Parathyroid adenoma (tissue), 2 donors: ENCODE measurements at regions not wholly inside any gene's neighbourhood (a gene's known extent, or its start where the extent isn't known, plus 50 kb on each side); places are given as distances from the start of the nearest gene placed in this dataset.

Experiments
- H2AFZ ChIP-seq: fragments of 300-600 bp; sonication (generic); one replicate; pipeline ENCODE4 v1.7.0; 2017; ENCODE audit warnings: antibody characterized with exemption, mild to moderate bottlenecking
- H3K27ac ChIP-seq: fragments of 300-600 bp; sonication (generic); one replicate; pipeline ENCODE4 v1.7.0; 2017
- H3K27me3 ChIP-seq: fragments of 300-600 bp; sonication (generic); one replicate; pipeline ENCODE4 v1.7.0; 2017; ENCODE audit warnings: low read length; ENCODE audit not compliant: control insufficient read depth, insufficient read depth
- H3K36me3 ChIP-seq: fragments of 300-600 bp; sonication (generic); one replicate; pipeline ENCODE4 v1.7.0; 2017; ENCODE audit warnings: low read length; ENCODE audit not compliant: control insufficient read depth, insufficient read depth
- H3K4me1 ChIP-seq: fragments of 300-600 bp; sonication (generic); one replicate; pipeline ENCODE4 v1.7.0; 2017; ENCODE audit warnings: control low read depth
- H3K4me2 ChIP-seq: fragments of 300-600 bp; sonication (generic); one replicate; pipeline ENCODE4 v1.7.0; 2017; ENCODE audit warnings: low read length
- H3K4me3 ChIP-seq: fragments of 300-600 bp; sonication (generic); one replicate; pipeline ENCODE4 v1.7.0; 2017; ENCODE audit warnings: low read depth, low read length
- H3K79me2 ChIP-seq: fragments of 300-600 bp; sonication (generic); one replicate; pipeline ENCODE4 v1.7.0; 2017; ENCODE audit warnings: control low read depth
- H3K9ac ChIP-seq: fragments of 300-600 bp; sonication (generic); one replicate; pipeline ENCODE4 v1.7.0; 2017; ENCODE audit warnings: mild to moderate bottlenecking
- H3K9me3 ChIP-seq: fragments of 300-600 bp; sonication (generic); one replicate; pipeline ENCODE4 v1.7.0; 2017; ENCODE audit warnings: low read length; ENCODE audit not compliant: control insufficient read depth
- CTCF ChIP-seq: fragments of 300-600 bp; sonication (generic); IDR thresholded peaks from one replicate; pipeline ENCODE4 v1.7.0; 2017; ENCODE audit warnings: antibody characterized with exemption, mild to moderate bottlenecking
- donor health status: primary hyperparathyroidism.

- Histone ChIP-seq H3K4me1 (no peaks in the 10 kb centered on the region), H2AFZ (no peak overlapping the region), H3K27me3 (no peaks in the 10 kb centered on the region), H3K4me2 (no peak overlapping the region), H3K36me3 (no peaks in the 10 kb centered on the region), H3K9me3 (no peaks in the 10 kb centered on the region), H3K4me3 (no peak overlapping the region), H3K27ac (no peak overlapping the region), H3K9ac (no peak overlapping the region), H3K79me2 (no peaks in the 10 kb centered on the region)
- TF ChIP-seq CTCF, result no peak
These were observed 76.2 kb upstream of the GLI2 start for GRCh38 chr2:120659275-120659977.

GRCh38 chr2:120660056-120660694 lies 75.5 kb upstream of the GLI2 start:
- Histone ChIP-seq H3K36me3 (no peaks in the 10 kb centered on the region), H2AFZ (no peak overlapping the region), H3K4me1 (no peaks in the 10 kb centered on the region), H3K9me3 (no peaks in the 10 kb centered on the region), H3K4me2 (no peak overlapping the region), H3K4me3 (no peak overlapping the region), H3K79me2 (no peaks in the 10 kb centered on the region), H3K27me3 (no peaks in the 10 kb centered on the region), H3K27ac (no peak overlapping the region), H3K9ac (no peak overlapping the region)
- TF ChIP-seq CTCF, result no peak

GRCh38 chr2:120660771-120661459 lies 74.8 kb upstream of the GLI2 start:
- Histone ChIP-seq H3K36me3 (no peaks in the 10 kb centered on the region), H3K9ac (no peak overlapping the region), H3K27ac (no peak overlapping the region), H3K4me2 (no peak overlapping the region), H3K79me2 (no peaks in the 10 kb centered on the region), H3K9me3 (no peaks in the 10 kb centered on the region), H3K27me3 (no peaks in the 10 kb centered on the region), H3K4me1 (no peaks in the 10 kb centered on the region), H2AFZ (no peak overlapping the region), H3K4me3 (no peak overlapping the region)
- no peak for TF ChIP-seq CTCF

- H3K27me3 ChIP-seq, result no peaks in the 10 kb centered on the region
- H3K9me3 ChIP-seq, result no peaks in the 10 kb centered on the region
- H3K27ac ChIP-seq, result no peak overlapping the region
- no peak for TF ChIP-seq CTCF
- no peaks in the 10 kb centered on the region for H3K4me1 ChIP-seq
- H3K9ac ChIP-seq, result no peak overlapping the region
- no peak overlapping the region for H3K4me3 ChIP-seq
- no peaks in the 10 kb centered on the region for H3K36me3 ChIP-seq
- no peak overlapping the region for H2AFZ ChIP-seq
- no peak overlapping the region for H3K4me2 ChIP-seq
- no peaks in the 10 kb centered on the region for H3K79me2 ChIP-seq
These were observed 74.1 kb upstream of the GLI2 start for GRCh38 chr2:120661551-120661950.
